Fibroblast of upper back skin (primary cell): ENCODE measurements at regions not wholly inside any gene's neighbourhood (a gene's known extent, or its start where the extent isn't known, plus 50 kb on each side); places are given as distances from the start of the nearest gene placed in this dataset.
"Not testable (repeated sequence)": the region's sequence is repeated elsewhere in the genome, so short reads cannot be mapped to it uniquely, and the experiment has no call there.

Experiments
- DNase-seq: peaks from one replicate; pipeline ENCODE4 v3.0.0-alpha.2; 2013

- not testable (repeated sequence) for DNase-seq
Observed at GRCh38 chr6:3672339-3672738, 79.2 kb downstream of the PXDC1 start.

- DNase-seq: no peak
Observed at GRCh38 chr6:3671382-3671781, 80.1 kb downstream of the PXDC1 start.

- DNase-seq: no peak
Observed at GRCh38 chr6:3670356-3670755, 81.2 kb downstream of the PXDC1 start.

GRCh38 chr6:3669916-3670315 lies 81.6 kb downstream of the PXDC1 start:
- no peak for DNase-seq

- no peak for DNase-seq
Observed at GRCh38 chr6:3665608-3666007, 85.9 kb downstream of the PXDC1 start.

GRCh38 chr6:3664625-3665041 lies 86.9 kb downstream of the PXDC1 start:
- DNase-seq: peak; percentile 20

- no peak for DNase-seq
Observed at GRCh38 chr6:3663811-3664210, 87.7 kb downstream of the PXDC1 start.

GRCh38 chr6:3663081-3663480 lies 88.4 kb downstream of the PXDC1 start:
- DNase-seq: no peak

GRCh38 chr6:3661390-3661789 lies 90.1 kb downstream of the PXDC1 start:
- no peak for DNase-seq

- no peak for DNase-seq
Observed at GRCh38 chr6:3660473-3660872, 91.0 kb downstream of the PXDC1 start.

- DNase-seq: no peak
Observed at GRCh38 chr6:3659748-3660147, 91.8 kb downstream of the PXDC1 start.

- no peak for DNase-seq
Observed at GRCh38 chr6:3656076-3656475, 95.4 kb downstream of the PXDC1 start.

- no peak for DNase-seq
Observed at GRCh38 chr6:3654898-3655297, 96.6 kb downstream of the PXDC1 start.

GRCh38 chr6:3654436-3654835 lies 97.1 kb downstream of the PXDC1 start:
- DNase-seq: no peak

- no peak for DNase-seq
Observed at GRCh38 chr6:3653528-3654070, 97.9 kb downstream of the PXDC1 start.

GRCh38 chr6:3651698-3652229 lies 99.7 kb downstream of the PXDC1 start:
- DNase-seq: no peak

GRCh38 chr6:3650959-3651697 lies 100.4 kb downstream of the PXDC1 start:
- no peak for DNase-seq

- no peak for DNase-seq
Observed at GRCh38 chr6:3650076-3650958, 101.2 kb downstream of the PXDC1 start.

- no peak for DNase-seq
Observed at GRCh38 chr6:3648724-3649123, 102.8 kb downstream of the PXDC1 start.

- no peak for DNase-seq
Observed at GRCh38 chr6:3646616-3647362, 104.7 kb downstream of the PXDC1 start.

- DNase-seq: no peak
Observed at GRCh38 chr6:3644739-3645012, 106.8 kb downstream of the PXDC1 start.

GRCh38 chr6:3643921-3644738 lies 107.4 kb downstream of the PXDC1 start:
- DNase-seq: no peak
